GM19240 (cell line): ENCODE measurements at regions not wholly inside any gene's neighbourhood (a gene's known extent, or its start where the extent isn't known, plus 50 kb on each side); places are given as distances from the start of the nearest gene placed in this dataset.

ENCODE experiments used
- DNase-seq: peaks from one replicate; pipeline ENCODE4 v3.0.0; 2011; ENCODE audit warnings: low spot score; ENCODE audit not compliant: insufficient read length

- no peak for DNase-seq
Measured at GRCh38 chr17:34874478-34874877, 86.8 kb downstream of the CCT6B start.

- no peak for DNase-seq
Measured at GRCh38 chr17:34872640-34873039, 88.6 kb downstream of the CCT6B start.

- DNase-seq: no peak
Measured at GRCh38 chr17:34869641-34870040, 91.6 kb downstream of the CCT6B start.

GRCh38 chr17:34865716-34866115, 95.5 kb downstream of the CCT6B start:
- DNase-seq: no peak

GRCh38 chr17:34862384-34862783, 98.9 kb downstream of the CCT6B start:
- DNase-seq: no peak

- DNase-seq: no peak
Measured at GRCh38 chr17:34861864-34862263, 99.4 kb downstream of the CCT6B start.

- DNase-seq: no peak
Measured at GRCh38 chr17:34859652-34860051, 101.6 kb downstream of the CCT6B start.

GRCh38 chr17:34858591-34859565, 102.4 kb downstream of the CCT6B start:
- DNase-seq: no peak

- DNase-seq: no peak
Measured at GRCh38 chr17:34853924-34854323, 107.3 kb downstream of the CCT6B start.

- no peak for DNase-seq
Measured at GRCh38 chr17:34852614-34853013, 108.6 kb downstream of the CCT6B start.

- no peak for DNase-seq
Measured at GRCh38 chr17:34851961-34852540, 109.2 kb downstream of the CCT6B start.

- no peak for DNase-seq
Measured at GRCh38 chr17:34850964-34851363, 110.3 kb downstream of the CCT6B start.

- DNase-seq: no peak
Measured at GRCh38 chr17:34850023-34850422, 111.2 kb downstream of the CCT6B start.

GRCh38 chr17:34847938-34848337, 113.3 kb downstream of the CCT6B start:
- no peak for DNase-seq

GRCh38 chr17:34845296-34845695, 116.0 kb downstream of the CCT6B start:
- no peak for DNase-seq

- no peak for DNase-seq
Measured at GRCh38 chr17:34843682-34844081, 117.6 kb downstream of the CCT6B start.

GRCh38 chr17:34842235-34842634, 119.0 kb downstream of the CCT6B start:
- DNase-seq: no peak

- no peak for DNase-seq
Measured at GRCh38 chr17:34841467-34841866, 119.8 kb downstream of the CCT6B start.

- DNase-seq: no peak
Measured at GRCh38 chr17:34840750-34841149, 120.5 kb downstream of the CCT6B start.

GRCh38 chr17:34837876-34838478, 123.3 kb downstream of the CCT6B start:
- no peak for DNase-seq

- DNase-seq: no peak
Measured at GRCh38 chr17:34832376-34832775, 128.9 kb downstream of the CCT6B start.

GRCh38 chr17:34827008-34827407, 134.3 kb downstream of the CCT6B start:
- DNase-seq: no peak
